Stimulated activated CD4-positive, alpha-beta T cell treated with anti-CD3 and anti-CD28 coated beads, Interleukin-1b, Interleukin-23, amount 100 ng/mL, for 24 hours (primary cell): ENCODE measurements at regions not wholly inside any gene's neighbourhood (a gene's known extent, or its start where the extent isn't known, plus 50 kb on each side); places are given as distances from the start of the nearest gene placed in this dataset.
"Not testable (repeated sequence)": the region's sequence is repeated elsewhere in the genome, so short reads cannot be mapped to it uniquely, and the experiment has no call there.

Experiments
- DNase-seq, 4 experiments: peaks; one replicate each; pipeline ENCODE4 v3.0.0-alpha.2; 2020; ENCODE audit warnings: low read depth in 4 of 4, low spot score in 1 of 4

DNA sequence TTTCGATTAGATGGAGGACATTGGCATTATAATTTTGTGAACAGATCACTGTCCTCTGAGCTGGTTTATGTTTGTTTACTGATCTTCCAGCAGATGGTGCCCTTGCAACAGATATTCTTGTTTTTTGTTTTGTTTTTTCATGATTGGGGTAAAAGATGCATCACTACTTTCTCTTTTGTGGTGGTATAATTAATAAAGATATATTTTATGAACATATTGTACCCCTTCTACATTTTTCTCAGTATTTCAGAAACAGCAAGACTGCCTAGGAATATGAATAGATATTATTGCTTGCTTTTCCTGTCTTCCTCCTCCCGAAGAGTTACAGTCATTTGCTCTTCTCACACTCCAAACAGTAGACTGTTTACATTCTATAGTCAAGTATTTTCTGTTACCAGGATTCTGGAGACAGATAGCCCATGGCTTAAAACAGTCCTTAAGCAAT, 905.2 kb downstream of the TRAM1L1 start:
- no peak for DNase-seq

DNA sequence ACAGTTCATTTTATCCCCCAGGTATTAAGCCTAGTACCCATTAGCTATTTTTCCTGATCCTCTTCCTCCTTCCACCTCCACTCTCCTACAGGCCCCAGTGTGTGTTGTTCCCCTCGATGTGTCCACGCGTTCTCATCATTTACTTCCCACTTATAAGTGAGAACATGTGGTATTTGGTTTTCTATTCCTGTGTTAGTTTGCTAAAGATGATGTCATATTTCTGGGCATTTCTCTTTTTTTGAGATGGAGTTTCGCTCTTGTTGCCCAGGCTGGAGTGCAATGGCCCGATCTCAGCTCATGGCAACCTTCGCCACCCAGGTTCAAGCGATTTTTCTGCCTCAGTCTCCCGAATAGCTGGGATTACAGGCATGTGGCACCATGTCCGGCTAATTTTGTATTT, 934.0 kb downstream of the TRAM1L1 start:
- not testable (repeated sequence) for DNase-seq

DNA sequence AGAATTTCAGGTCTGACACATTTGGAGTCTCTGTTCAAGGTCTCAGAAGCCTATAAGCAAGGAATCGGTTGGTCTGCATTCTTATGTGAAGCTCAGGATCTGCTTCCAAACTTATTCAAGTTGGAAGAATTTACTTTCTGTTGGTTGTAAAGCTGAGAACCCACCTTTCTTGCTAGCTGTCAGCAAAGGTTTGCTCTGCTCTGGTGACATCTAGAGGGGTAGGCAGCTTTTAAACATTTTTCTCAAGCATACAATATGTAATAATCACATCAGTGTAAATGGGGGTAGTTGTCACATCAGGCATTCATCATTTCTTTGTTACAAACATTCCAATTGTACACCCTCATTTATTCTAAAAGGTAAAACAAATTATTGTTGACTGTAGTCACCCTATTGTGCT, 935.2 kb downstream of the TRAM1L1 start:
- no peak for DNase-seq

DNA sequence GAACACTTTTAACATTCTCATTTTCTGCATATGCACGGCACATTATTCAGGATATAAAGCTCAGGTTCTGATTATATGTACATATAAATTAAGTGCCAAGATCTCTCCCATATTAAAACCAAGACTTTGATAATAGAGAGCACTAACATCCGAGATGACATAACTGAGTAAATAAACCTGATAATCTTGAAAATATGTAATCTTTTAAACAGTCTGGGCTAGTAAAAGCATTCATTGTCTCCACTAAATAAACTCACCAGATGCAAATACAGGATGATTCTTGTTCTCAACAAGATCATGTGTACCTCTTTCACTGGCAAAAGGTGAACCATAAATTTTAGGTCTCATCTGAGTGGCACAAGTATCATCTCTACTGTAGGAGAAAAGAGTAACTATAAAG, 942.2 kb downstream of the TRAM1L1 start:
- DNase-seq = no peak

DNA sequence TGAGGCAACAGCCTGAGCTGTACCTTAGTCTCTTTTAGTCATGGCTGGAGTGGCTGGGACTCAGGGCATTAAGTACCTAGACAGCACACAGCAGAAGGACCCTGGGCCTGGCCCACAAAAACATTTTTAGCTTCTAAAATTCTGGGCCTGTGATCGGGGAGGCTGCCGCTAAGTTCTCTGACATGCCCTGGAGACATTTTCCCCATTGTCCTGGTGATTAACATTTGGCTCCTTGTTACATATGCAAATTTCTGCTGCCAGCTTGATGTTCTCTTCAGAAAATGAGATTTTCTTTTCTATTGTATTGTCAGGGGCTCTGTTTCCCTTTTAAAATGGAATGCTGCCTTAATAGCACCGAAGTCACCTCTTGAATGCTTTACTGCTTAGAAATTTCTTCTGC, 952.4 kb downstream of the TRAM1L1 start:
- no peak for DNase-seq

DNA sequence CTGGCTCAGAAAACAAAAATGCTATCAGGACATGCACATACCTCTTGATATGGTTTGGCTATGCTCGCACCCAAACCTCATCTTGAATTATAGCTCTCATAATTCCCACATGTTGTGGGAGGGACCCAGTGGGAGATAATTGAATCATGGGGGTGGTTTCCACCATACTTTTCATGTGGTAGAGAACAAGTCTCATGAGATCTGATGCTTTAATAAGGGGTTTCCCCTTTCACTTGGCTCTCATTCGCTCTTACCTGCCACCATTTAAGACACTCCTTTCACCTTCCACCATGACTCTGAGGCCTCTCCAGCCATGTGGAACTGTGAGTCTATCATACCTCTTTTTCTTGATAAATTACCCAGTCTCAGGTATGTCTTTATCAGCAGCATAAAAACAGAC, 958.6 kb downstream of the TRAM1L1 start:
- no peak for DNase-seq

DNA sequence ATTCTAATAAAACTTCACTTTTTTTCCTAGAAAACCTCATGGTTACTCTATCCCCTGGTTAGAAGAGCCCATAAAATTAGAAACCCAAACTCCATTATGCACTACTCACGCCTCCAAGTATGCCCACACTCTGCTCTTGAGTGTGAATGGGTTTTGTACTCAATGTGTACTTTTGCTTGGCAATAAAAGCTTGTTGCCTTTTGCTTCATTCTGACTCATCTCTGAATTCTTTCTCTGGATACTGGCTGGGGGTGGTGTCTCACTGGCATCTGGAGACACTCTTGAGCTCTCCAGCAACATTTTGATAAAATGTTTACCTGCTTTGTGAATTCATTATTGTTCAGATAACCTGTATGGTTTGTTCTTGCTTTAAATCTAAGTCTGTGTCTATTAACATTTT, 963.3 kb downstream of the TRAM1L1 start:
- DNase-seq = no peak

DNA sequence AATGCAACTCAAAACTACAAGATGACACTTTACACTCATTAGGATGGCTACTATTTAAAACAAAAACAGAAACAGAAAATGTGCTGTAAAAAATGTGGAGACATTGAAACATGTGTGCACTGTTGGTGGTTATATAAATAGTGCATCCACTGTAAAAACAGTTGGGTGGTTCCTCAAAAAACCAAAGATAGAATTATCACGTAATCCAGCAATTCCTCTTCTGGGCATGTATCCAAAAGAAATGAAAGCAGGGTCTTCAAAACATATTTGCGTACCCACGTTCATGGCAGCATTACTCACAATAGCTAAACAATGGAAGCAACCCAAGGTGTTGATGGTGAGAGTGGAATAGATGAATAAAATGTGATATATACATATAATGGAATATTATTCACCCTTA, 967.2 kb downstream of the TRAM1L1 start:
- DNase-seq = no peak

DNA sequence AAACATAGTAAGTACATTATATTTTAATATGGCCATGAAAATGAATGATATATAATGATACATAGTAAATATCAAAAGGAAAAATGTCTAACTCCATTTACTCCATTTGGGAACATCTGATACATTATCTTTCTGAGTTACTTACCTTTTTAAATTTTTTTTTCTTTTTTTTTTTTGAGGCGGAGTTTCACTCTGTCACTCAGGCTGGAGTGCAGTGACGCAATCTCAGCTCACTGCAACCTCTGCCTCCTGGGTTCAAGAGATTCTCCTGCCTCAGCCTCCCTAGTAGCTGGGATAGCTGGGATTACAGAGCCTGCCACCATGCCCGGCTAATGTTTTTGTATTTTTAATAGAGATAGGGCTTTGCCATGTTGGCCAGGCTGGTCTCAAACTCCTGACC, 972.5 kb downstream of the TRAM1L1 start:
- not testable (repeated sequence) for DNase-seq

DNA sequence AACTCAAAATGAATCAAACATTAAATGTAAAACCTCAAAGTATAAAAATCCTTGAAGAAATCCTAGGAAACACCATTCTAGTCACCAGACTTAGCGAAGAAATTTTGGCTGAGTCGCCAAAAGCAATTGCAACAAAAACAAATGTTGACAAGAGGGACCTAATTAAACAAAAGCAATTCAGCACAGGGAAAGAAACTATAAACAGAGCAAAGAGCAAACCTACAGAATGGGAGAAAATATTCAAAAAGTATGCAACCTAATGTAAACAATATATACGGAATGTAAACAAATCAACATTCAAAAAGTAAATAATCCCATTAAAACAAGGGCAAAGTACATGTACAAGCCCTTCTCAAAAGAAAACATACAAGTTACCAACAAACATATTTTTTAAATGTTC, 974.7 kb downstream of the TRAM1L1 start:
- no peak for DNase-seq

DNA sequence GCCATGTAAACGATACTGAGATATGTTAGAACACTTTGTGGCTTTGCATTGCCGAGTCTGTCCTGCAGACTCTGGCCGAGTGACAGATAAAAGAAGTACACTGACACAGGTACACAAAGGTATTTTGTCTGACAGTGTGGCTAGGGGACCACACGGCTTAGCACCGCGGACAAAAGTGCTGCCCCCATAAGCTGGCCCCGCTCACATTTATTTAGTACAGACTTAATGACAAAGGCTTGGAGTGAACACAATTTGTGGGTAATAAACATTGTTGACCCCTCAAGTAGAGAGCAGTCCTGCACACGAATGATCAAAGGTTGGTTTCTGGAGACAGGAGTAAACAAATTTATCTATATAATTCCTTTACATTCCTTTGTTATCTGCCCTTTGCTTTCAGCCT, 976.8 kb downstream of the TRAM1L1 start:
- DNase-seq = no peak

DNA sequence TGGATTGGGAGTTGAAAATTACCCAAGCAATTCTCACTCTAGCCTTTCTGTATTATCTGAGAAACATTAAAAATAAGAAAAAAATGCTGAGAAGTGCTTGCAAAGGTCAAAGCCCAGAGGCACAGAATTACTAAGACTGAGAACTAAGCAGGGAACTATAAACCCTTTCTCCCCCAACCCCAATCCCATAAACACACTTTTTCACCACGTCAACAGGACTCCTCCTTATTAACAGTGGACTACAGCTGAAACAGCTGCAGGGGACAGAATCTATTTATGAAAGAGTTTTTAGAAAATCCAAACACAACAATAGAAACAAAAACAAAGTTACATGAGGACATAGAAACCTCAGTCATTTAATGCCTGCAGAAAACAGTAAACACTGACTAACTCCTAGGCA, 984.1 kb downstream of the TRAM1L1 start:
- no peak for DNase-seq

DNA sequence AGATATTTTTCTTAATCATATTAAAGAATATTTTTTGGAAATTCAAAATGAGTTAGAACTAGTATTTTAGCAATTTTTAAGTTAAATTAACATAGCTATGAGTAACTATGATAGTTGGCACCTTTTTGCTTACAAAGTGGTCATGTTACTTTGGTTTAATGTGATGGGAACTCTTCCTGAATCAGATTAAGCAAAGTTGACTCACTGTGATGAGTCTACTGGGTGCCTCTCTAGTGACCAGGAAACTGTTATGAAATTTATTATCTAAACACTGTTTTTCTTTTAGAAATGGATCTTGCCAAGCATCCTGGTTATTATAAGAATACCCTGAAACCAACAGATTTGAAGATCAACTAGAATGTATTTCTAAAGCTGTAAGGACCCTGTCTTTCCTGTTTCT, 985.8 kb downstream of the TRAM1L1 start:
- DNase-seq = no peak

DNA sequence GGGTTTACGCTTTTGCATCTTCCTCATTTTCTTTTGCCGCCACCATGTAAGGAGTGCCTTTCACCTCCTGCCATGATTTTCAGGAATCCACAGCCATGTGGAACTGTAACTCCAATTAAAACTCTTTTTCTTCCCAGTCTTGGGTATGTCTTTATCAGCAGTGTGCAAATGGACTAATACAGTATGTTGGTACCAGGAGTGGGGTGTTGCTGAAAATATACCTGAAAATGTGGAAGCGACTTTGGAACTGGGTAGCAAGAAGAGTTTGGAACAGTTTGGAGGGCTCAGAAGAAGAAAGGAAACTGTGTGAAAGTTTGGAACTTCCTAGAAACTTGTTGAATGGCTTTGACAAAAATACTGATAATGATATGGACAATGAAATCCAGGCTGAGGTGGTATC, 983.9 kb upstream of the NDST4 start:
- DNase-seq = not testable (repeated sequence)

DNA sequence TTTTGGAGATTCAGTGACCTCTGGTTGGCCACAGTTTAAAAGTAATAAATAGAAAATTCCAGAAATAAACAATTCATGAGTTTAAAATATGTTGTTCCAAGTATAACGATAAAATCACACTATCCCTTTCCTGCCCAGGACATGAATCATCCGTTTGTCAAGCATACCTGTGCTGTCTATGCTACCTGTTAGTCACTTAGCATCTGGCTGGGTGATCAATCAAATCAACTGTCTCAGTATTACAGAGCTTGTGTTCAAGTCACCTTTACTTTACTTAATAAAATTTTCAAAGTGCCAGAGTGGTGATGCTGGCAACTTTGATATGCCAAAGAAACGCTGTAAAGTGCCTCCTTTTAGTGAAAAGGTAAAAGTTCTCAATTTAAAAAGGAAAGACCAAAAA, 979.5 kb upstream of the NDST4 start:
- no peak for DNase-seq

DNA sequence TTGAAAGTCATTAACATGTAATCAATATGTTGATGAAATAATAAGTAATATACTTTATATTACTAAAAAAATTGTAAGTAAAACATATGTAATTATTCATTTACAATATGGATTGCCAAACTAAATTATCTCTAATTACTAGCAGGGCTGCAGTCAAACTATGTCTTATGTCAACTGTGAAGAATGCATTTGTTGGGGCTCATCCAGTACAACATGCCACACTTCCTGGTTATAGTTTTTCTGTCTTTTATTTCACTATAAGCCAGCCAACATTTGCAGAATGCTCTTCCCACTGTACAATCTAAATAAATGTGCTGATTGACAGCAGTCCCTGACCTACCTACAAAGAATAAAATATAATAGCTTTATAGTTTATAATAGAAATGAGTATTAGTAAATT, 975.4 kb upstream of the NDST4 start:
- DNase-seq = no peak

DNA sequence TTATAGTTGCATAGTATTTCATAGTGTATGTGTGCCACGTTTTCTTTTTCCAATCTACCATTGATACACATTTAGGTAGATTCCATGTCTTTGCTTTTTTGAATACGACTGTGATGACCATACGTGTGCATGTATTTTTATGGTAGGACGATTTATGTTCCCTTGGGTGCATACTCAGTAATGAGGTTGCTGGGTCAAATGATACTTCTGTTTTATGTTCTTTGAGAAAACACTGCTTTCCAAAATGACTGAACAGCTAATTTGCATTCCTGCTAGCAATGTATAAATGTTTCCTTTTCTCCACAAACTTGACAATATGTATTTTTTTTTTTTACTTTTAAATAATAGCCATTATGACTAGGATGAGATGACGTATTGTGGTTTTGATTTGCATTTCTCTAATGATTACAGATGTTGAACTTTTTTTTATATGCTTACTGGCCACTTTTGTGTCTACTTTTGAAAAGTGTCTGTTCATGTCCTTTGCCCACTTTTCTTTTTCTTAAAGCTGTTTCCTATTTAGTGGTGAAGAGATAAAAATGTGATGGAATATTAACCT, 969.5 kb upstream of the NDST4 start:
- no peak for DNase-seq

DNA sequence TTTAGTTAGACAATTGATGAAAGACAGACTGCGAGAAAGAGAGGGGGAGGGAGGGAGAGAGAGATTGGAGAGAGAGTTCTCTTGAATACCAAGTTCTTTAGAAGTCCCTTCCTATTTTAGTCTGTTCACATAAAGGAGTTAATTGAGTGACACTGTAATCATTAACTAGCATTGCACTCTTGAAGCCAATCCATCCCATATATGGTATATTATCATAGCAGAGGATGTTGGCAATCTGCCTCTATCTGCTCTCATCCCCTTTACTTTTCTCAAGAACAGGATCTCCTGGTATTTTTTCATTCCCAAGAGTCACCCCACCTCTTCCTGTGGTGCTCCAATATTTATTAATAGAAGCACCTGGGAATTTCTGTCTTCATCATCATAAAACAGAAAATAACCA, 959.6 kb upstream of the NDST4 start:
- no peak for DNase-seq

DNA sequence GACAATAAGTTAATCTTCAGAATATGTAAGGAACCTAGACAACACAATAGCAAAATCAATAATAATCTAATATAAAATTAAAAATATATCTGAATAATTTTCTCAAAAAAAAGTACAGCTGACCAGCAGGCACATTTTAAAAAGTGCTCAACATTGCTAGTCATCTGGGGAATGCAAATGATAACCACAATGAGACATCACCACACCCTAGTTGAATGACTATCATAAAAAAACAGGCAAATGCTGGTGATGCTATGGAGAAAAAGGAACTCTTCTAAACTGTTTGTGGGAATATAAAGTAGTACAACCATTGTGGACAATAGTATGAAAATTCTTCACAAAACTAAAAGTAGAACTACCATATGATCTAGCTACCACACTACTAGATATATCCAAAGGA, 956.9 kb upstream of the NDST4 start:
- no peak for DNase-seq

DNA sequence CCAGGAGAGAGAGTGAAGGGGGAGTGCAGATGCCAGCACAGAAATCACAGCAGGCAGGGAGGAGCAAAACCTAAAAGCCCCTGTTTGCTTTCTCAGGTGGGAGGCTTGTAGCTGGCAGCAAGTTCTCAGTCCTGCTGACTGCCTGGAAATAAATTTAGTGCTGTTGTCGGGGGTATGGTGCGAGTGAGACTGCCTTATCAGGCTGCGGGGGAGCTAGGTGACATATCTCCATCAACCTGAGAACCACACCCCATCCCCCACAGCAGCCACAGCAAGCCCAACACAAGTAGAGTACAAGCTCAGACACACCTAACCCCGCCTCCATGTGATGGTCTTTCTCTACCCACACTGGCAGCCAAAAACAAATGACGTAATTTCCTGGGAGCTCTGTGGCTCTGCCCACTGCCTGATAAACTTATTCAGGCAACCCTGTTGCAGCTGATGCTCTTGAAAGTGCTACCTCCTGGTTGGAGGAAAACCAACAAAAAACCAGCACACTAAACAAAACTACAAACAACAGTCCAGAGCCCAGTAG, 953.4 kb upstream of the NDST4 start:
- DNase-seq = no peak

DNA sequence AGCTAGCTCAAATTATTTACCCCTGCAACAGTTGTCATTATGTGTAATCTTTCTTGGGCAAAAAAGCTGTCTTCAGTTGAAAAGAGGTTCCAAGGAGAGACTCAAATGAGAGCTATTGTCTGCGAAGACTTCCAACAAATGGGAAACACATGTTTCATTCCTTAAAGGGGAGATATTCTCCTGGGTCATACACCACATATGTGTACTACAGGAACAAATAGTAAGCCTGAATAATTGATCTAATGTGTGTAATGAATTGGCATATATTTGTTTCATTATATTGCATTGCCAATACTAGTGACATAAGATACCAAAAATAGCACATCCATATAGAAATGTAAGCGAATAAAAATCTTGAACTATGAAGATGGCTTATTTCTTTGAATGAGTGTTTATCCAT, 950.9 kb upstream of the NDST4 start:
- no peak for DNase-seq

DNA sequence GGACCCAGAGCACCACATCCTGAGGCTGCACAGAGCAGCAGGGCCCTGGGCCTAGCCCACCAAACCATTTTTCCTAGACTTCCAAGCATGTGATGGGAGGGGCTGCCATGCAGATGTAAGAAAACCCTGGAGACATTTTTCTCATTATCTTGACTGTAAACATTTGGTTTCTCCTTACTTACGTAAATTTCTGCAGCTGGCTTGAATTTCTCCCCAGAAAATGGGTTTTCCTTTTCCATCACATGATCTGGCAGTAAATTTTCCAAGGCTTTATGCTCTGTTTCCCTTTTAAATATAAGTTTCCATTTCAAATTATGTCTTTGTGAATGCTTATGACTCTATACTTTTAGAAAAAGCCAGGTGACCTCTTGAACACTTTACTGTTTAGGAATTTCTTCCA, 945.9 kb upstream of the NDST4 start:
- no peak for DNase-seq

DNA sequence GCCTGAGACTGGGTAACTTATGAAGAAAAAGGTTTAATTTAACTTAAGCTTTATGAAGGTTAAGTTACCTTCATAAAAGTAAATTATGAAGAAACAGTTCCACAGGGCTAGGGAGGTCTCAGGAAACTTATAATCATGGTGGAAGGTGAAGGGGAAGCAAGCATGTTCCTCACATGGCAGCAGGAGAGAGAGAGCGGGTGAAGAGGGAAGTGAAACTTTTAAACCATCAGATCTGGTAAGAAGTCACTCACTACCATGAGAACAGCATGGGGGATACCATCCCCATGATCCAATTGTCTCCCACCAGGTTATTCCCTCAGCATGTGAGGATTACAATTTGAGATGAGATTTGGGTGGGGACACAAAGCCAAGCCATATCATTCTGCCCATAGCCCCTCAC, 944.7 kb upstream of the NDST4 start:
- DNase-seq = no peak
